ENCODE measurements at regions not wholly inside any gene's neighbourhood (a gene's known extent, or its start where the extent isn't known, plus 50 kb on each side); places are given as distances from the start of the nearest gene placed in this dataset.

DNA sequence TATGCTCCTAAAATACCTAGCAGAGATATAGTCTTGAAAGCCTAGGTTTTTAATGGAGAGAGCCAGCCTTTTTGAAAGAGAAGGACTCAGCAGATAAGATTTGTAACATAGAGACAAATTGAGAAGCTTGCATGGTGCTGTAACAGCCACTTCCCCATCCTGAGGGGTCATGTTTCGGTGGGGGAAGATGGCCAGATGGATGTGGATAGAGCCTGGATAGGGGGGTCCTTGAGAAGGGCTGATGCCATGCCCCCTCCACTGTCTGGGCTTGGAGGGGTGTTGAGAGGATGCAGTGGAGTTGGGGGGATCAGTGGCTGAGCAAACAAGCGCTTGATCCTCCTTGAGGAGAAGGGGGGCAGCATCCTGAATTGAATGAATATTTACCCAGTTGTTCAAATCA lies 178.0 kb upstream of the HS6ST1 start:
- TF ChIP-seq SPI1 (IDR thresholded peaks at IDR 0.05; ENCODE audit: borderline replicate concordance, low read depth) = peak; percentile 62; the same call in 1 of the 2 replicates
- no peak for TF ChIP-seq CTCF (IDR thresholded peaks at IDR 0.05; ENCODE audit: insufficient read depth, low read length)

DNA sequence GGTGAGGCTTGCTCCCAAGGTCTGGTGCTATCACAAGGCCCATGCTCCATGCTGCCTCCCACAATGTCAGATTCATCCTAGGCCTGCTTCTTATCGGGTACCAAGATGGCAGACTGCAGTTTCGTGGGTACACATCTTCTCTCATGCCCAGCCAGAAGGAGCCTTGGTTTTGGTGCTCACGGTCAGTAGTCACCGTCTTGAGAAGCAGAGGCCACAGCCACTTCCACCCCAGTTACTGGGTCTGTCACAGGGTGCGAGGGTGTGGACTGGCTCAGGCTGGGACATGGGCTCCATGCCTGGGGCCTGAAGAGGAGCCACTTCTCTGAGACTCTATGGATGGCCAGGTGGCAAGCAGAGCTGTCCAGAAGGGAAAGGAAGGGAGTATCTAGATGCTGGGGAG lies 178.8 kb upstream of the HS6ST1 start:
- TF ChIP-seq POLR2AphosphoS5 (IDR thresholded peaks at IDR 0.05; ENCODE audit: low read depth) = no peak
- TF ChIP-seq, protein P1, sequence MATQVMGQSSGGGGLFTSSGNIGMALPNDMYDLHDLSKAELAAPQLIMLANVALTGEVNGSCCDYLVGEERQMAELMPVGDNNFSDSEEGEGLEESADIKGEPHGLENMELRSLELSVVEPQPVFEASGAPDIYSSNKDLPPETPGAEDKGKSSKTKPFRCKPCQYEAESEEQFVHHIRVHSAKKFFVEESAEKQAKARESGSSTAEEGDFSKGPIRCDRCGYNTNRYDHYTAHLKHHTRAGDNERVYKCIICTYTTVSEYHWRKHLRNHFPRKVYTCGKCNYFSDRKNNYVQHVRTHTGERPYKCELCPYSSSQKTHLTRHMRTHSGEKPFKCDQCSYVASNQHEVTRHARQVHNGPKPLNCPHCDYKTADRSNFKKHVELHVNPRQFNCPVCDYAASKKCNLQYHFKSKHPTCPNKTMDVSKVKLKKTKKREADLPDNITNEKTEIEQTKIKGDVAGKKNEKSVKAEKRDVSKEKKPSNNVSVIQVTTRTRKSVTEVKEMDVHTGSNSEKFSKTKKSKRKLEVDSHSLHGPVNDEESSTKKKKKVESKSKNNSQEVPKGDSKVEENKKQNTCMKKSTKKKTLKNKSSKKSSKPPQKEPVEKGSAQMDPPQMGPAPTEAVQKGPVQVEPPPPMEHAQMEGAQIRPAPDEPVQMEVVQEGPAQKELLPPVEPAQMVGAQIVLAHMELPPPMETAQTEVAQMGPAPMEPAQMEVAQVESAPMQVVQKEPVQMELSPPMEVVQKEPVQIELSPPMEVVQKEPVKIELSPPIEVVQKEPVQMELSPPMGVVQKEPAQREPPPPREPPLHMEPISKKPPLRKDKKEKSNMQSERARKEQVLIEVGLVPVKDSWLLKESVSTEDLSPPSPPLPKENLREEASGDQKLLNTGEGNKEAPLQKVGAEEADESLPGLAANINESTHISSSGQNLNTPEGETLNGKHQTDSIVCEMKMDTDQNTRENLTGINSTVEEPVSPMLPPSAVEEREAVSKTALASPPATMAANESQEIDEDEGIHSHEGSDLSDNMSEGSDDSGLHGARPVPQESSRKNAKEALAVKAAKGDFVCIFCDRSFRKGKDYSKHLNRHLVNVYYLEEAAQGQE (IDR thresholded peaks at IDR 0.05; ENCODE audit: insufficient replicate concordance, low read depth) = no peak
- no peak for TF ChIP-seq GABPA (IDR thresholded peaks at IDR 0.05; ENCODE audit: low read depth)
- TF ChIP-seq SPI1 (IDR thresholded peaks at IDR 0.05; ENCODE audit: borderline replicate concordance, low read depth) = no peak
- no peak for TF ChIP-seq CTCF (IDR thresholded peaks at IDR 0.05; ENCODE audit: insufficient read depth, low read length)
- Histone ChIP-seq H3K27ac (replicated peaks) (no peak overlapping the region), H3K4me3 (replicated peaks; ENCODE audit: insufficient read depth, low read length) (no peak overlapping the region), H3K27me3 (ENCODE audit: insufficient read depth, poor library complexity, severe bottlenecking) (no peaks in the 10 kb centered on the region)
- no peak for DNase-seq (ENCODE audit: low read depth in 1 of 2, low spot score in 1 of 2)

More for the DNA sequence above, 178.0 kb upstream of the HS6ST1 start:
- no peak for DNase-seq (ENCODE audit: low read depth in 1 of 2, low spot score in 1 of 2)
- Histone ChIP-seq H3K27me3 (ENCODE audit: insufficient read depth, poor library complexity, severe bottlenecking) (no peaks in the 10 kb centered on the region), H3K4me3 (replicated peaks; ENCODE audit: insufficient read depth, low read length) (no peak overlapping the region), H3K27ac (replicated peaks) (no peak overlapping the region)

DNA sequence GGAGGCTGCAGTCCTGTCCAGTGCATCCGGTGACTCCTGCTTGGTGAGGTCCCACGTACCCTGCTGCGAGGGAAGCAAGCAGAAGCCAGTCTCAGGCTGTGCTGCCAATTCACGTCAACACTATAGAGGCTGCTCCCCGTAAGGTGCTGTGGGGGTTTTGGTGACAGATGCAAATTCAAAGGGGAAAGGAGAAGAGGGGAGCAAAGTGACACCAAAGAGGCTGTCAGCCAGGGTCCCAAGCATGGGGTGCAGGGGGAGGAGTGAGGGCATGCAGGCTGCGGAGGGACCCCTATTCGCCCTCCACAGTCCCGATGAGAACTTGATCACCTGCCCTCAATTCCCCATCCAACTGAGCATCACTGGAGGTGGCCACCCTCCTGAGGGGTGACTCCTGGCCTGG lies 179.4 kb upstream of the HS6ST1 start:
- TF ChIP-seq SPI1 (IDR thresholded peaks at IDR 0.05; ENCODE audit: borderline replicate concordance, low read depth) = no peak
- no peak for TF ChIP-seq POLR2AphosphoS5 (IDR thresholded peaks at IDR 0.05; ENCODE audit: low read depth)
- TF ChIP-seq GABPA (IDR thresholded peaks at IDR 0.05; ENCODE audit: low read depth) = no peak
- TF ChIP-seq, protein P1 (IDR thresholded peaks at IDR 0.05; ENCODE audit: insufficient replicate concordance, low read depth) = no peak
- no peak for TF ChIP-seq CTCF (IDR thresholded peaks at IDR 0.05; ENCODE audit: insufficient read depth, low read length)
- Histone ChIP-seq H3K4me3 (replicated peaks; ENCODE audit: insufficient read depth, low read length) (no peak overlapping the region), H3K27me3 (ENCODE audit: insufficient read depth, poor library complexity, severe bottlenecking) (no peaks in the 10 kb centered on the region), H3K27ac (replicated peaks) (no peak overlapping the region)
- no peak for DNase-seq (ENCODE audit: low read depth in 1 of 2, low spot score in 1 of 2)

- no peak for DNase-seq (ENCODE audit: low read depth in 1 of 2, low spot score in 1 of 2)
- H3K4me3 ChIP-seq (replicated peaks; ENCODE audit: insufficient read depth, low read length) = no peak overlapping the region
- H3K27me3 ChIP-seq (ENCODE audit: insufficient read depth, poor library complexity, severe bottlenecking) = no peaks in the 10 kb centered on the region
- TF ChIP-seq CTCF (IDR thresholded peaks at IDR 0.05; ENCODE audit: insufficient read depth, low read length) = no peak
- TF ChIP-seq, protein P1 (IDR thresholded peaks at IDR 0.05; ENCODE audit: insufficient replicate concordance, low read depth) = no peak
- TF ChIP-seq GABPA (IDR thresholded peaks at IDR 0.05; ENCODE audit: low read depth) = no peak
- no peak for TF ChIP-seq SPI1 (IDR thresholded peaks at IDR 0.05; ENCODE audit: borderline replicate concordance, low read depth)
- no peak for TF ChIP-seq POLR2AphosphoS5 (IDR thresholded peaks at IDR 0.05; ENCODE audit: low read depth)
- no peak overlapping the region for H3K27ac ChIP-seq (replicated peaks)
These were observed 179.9 kb upstream of the HS6ST1 start for GRCh38 chr2:128498589-128498988.

Data from HL-60 (cell line).